Hematopoietic multipotent progenitor cell treated with erythropoietin and hydrocortisone succinate and interleukin-3 and kit ligand, for 17 days (in vitro differentiated cells): ENCODE measurements at regions not wholly inside any gene's neighbourhood (a gene's known extent, or its start where the extent isn't known, plus 50 kb on each side); places are given as distances from the start of the nearest gene placed in this dataset.

Source experiments
- DNase-seq: peaks from one replicate; pipeline ENCODE4 v3.0.0-alpha.2; 2015; ENCODE audit warnings: low spot score

DNA sequence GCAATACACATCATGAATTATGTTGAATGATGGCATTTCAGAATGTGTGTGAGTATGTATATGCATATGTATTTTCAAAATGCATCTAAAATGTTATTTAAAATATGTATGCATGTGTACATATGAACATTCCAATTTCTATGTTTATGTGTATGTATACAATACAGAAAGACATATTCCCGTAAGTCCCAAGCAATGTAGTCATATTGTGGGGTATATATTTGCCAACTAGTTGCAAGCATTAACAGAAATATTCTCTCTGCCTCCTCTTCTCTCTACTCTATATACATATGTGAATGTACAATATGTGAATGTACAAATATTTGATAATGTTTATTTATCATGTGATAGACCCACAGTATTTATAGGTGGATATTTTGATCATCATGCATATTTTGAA, 345.8 kb upstream of the ZEB2 start:
- DNase-seq: no peak

DNA sequence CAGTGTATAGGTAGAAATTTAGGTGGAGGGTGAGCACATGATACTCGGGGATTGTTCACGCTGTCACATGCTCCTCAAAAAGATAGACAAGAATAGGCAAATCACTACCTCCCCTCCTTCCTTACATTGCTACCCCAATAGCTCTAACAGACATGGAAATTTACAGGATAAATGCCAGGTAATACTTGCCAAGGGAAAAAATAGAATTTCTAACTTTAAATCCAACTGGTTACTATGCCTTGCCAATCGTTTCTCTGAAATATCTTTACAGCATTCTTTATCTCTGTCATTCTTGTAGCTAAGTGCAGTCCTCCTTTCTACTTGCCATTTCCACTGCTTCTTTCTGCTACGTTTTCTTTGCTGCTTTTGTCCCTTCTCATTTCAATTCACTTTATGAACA, 339.8 kb upstream of the ZEB2 start:
- no peak for DNase-seq

GRCh38 chr2:144858211-144858610, 338.3 kb upstream of the ZEB2 start:
- DNase-seq: no peak

DNA sequence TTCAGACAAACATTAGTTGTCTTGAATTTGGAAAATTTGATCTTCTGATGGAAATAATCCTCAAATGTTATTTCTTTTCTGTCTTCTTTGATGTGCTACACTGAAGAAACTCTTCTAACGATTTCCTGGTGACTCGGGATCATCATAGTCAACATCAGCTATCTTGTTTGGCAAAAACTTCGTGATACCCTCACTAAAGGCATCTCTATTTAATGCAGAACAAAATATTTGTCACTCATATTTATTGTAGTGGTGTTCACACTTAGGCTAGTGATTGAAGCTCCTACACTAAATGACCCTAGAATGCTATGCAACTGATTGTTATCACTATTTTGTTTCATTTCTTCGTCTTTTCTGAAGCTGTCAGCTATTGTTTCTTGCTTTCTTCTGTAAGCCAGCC, 334.7 kb upstream of the ZEB2 start:
- no peak for DNase-seq

DNA sequence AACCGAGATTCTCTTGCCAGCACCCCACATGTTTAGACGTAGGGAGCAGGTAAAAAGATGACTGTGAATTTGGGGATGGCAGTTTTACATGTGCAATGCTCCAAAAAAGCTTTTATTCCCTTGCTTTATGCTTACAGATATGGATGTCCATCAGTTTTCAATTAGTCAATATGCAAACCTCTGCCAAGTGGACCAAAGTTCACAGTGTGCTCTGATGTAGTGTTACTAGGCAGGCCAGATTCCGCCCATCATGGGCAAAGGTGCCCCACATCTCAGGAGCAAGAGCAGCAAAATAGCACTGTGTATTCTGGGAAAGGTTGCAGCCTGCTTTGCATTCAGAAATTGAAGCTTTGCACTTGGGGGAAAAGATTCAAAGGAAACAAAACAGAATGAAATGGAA, 329.7 kb upstream of the ZEB2 start:
- DNase-seq: no peak

- no peak for DNase-seq
Observed at GRCh38 chr2:144848423-144848822, 328.5 kb upstream of the ZEB2 start.

- no peak for DNase-seq
Observed at GRCh38 chr2:144847347-144848080, 327.6 kb upstream of the ZEB2 start.

DNA sequence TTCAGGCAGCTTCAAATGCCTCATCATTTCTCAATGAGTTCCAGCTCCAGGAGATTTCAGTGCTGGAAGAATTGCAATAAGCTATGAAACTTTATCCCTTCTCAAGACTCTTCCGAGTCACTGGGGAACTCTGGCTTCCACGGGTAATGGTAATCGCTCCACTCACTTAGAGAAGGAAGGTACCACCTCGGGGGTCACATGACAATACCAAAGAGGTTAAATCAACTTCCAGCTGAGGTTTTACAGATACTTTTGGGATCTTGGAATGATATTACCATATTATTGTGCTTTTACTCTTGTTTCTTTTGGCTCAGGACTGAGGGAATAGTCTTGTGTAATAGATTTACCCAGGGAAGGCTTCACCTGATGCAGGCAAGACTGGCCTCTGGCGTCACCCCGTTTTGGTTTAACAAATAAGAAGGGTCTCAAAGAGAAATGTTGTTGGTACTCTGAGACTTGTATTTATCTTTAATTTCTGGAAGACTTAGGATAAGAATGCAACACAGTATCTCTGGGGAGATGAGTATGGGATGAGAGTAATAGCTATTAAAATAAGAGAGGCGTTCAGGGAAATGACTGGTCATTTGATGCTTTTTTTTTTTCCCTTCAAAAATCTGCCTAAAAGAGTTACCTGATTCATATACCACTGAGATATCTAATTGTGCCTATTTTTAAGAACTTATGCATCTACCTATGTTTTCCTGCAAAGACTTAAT, 316.9 kb upstream of the ZEB2 start:
- no peak for DNase-seq

DNA sequence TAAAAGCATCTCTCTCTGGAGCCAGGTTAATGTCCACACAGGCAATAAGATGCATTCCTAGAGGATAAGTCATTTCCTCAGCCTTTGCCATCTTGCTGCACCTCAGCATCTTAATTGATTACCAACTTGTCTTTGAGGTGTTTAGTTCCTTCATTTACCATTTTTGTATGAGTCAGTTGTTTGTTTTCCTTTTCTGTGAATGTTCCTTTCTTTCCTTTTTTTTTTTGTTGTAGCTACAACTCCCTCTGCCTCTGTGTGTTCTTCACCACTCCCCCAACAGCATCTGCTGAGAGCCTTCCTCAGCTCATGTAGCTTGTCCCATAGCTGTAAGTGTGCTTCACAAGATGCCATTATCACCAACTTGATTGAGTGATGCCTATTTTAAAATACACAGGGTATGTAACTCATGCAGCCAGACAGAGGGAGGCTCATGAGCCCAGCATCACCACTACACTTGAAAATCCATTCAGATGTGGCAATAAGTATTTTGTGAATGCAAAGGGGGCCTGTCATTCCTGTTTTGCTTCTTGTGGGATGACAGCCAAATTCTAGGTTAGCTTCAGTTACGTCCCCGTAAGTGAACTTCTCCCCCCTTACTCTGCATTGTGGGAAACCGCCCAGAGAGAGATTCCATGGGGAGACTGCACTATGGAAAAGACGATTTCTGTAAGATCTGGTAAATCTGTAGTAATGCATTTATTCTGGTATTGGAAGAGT, 315.9 kb upstream of the ZEB2 start:
- DNase-seq: no peak

GRCh38 chr2:144834998-144835633, 315.2 kb upstream of the ZEB2 start:
- no peak for DNase-seq

- no peak for DNase-seq
Observed at GRCh38 chr2:144834363-144834762, 314.4 kb upstream of the ZEB2 start.

GRCh38 chr2:144833075-144833637, 313.2 kb upstream of the ZEB2 start:
- no peak for DNase-seq

- DNase-seq: no peak
Observed at GRCh38 chr2:144832048-144832447, 312.1 kb upstream of the ZEB2 start.

DNA sequence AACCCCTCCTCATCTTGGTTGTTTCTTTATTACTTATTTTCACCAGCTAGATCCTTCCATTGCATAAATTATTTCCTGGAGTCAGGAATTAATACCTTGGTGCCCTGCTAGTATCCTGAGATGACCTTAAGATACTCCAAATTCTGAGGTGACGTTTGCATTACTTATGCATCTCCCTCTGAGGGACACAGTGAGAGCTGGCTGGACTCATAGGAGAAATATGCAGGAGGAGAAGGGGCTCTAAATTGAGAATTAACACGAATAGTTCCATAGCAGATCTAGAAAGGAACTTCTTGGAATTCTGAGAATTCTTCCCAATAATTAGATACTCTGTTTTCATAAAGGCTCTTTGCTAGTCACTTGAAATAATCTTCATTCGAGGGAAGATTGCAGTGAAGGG, 310.6 kb upstream of the ZEB2 start:
- no peak for DNase-seq

- no peak for DNase-seq
Observed at GRCh38 chr2:144827404-144827803, 307.5 kb upstream of the ZEB2 start.

DNA sequence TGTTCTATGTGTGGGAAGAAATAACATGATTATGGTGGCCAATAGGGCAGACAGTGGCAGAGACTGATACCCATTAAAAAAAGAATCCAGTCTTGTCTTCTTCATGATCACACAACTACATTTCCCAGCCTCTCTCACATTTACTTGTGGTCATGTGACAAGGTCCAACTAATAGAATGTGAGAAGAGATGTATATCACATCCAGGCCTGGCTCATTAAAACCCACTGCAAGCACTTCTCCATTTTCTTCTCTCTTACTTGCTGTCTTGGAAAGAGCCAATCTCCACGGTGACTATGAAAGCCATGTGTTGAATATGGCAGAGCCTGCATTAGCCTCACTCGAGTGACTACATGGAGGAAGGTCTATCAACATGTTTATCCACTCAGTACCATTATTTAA, 306.2 kb upstream of the ZEB2 start:
- no peak for DNase-seq

DNA sequence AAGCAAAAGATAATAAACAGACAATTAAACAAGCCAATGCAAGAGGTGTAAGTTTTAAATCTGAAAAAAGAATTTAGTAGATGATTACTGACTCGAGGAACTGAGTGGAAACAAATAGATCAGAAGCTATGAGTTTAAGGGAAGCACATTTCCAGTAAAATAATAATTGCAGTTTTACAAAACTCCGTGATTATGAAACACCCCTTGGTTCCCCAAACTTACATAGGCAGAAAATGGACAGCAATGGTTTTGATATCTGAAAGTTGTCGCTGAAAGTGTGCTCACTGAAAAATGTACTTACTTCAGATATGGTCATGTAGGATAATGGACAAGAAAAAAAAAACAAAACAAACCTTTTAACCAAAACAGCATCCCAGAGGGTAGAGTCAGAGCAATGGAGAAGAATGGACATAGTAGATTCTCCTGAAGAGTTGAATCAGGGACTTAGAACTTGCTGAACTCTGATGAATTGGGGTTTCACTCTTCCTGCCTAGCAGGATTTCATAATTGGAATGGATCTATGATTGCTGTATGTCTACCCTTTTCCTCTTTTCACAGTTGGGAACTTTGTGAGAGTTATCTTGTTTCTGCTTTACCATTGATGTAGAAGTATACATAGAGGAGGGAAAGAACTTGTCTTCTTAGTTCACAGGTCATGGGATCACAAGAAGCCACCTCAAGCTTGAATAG, 305.6 kb upstream of the ZEB2 start:
- DNase-seq: no peak

GRCh38 chr2:144824306-144825080, 304.6 kb upstream of the ZEB2 start:
- no peak for DNase-seq

DNA sequence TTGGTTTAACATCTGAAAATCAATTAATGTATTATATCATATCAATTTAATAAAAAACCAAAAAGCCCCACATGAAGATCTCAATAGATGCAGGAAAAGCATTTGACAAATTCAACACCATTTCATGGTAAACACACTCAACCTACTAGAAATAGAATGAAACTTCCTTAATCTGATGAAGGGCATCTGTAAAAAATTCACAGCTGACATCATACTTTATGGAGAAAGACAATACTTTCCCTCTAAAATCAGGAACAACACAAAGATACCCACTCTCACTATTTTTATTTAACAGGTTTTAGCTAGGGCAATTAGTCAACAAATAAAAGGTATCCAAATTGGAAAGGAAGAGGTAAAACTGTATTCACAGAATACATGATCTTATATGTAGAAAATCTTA, 303.0 kb upstream of the ZEB2 start:
- DNase-seq: no peak

DNA sequence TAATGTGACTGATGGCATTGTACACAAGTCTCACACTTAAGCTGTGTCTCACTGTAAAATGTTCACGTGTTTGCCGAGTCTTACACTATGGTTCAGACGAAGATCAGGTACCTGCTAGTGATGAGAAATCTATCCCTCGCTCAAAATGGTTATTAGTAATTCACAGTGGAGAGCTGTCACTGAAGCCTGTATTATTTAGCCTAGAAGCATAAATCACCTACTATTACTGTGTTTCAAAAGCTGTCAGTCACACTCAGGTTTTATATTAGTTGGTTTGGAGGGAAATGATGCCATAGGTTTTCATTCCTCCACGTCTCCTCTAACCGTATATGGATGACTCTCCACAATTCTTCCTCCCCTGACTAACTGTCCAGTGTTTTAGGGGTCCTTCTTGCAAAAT, 292.4 kb upstream of the ZEB2 start:
- no peak for DNase-seq

GRCh38 chr2:144801766-144802165, 281.8 kb upstream of the ZEB2 start:
- DNase-seq: no peak
